ENCODE measurements at regions not wholly inside any gene's neighbourhood (a gene's known extent, or its start where the extent isn't known, plus 50 kb on each side); places are given as distances from the start of the nearest gene placed in this dataset.
A peak's percentile ranks its signal among the peaks of the same experiment; 100 is the strongest.

DNA sequence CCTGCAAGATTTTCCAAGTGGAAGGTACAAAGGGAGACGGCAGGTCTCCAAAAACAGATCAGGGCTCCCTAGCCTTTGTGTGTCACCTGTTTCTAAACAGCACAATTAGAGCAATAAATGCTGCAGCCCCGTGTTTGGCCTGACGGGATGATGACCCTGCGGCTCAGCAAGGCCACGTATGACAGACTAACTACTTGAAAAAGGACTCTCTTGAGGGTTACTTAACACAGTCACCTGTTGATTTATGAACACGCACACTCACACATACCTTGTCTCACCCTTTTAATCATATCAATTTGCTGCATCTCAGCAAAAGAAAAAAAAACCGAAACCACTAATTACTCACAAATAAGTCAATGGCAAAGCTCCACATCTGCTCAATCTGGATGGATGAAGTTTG is 199.6 kb upstream of the GAS1 start:
- no peak overlapping the region for H3K27ac Mint-ChIP-seq (ENCODE audit: low read depth, unreplicated experiment)
- intact Hi-C loops (cut with micrococcal nuclease), result no loop called here
- H3K9me3 Mint-ChIP-seq (ENCODE audit: unreplicated experiment), result no peaks in the 10 kb centered on the region
- CTCF ChIA-PET, result interaction anchor here (0.6 kb wide), 1 partner anchor 9 kb away, joined by 3 read pairs; no protein-coding TSS in a partner anchor
- peaks cover 6% of the 10 kb centered on the region for H3K4me1 Mint-ChIP-seq (ENCODE audit: insufficient read depth, unreplicated experiment)
- POLR2A ChIA-PET, result interaction anchor here (0.7 kb wide), 1 partner anchor 89 kb away, joined by 3 read pairs; no protein-coding TSS in a partner anchor
- TF ChIP-seq, protein P1, sequence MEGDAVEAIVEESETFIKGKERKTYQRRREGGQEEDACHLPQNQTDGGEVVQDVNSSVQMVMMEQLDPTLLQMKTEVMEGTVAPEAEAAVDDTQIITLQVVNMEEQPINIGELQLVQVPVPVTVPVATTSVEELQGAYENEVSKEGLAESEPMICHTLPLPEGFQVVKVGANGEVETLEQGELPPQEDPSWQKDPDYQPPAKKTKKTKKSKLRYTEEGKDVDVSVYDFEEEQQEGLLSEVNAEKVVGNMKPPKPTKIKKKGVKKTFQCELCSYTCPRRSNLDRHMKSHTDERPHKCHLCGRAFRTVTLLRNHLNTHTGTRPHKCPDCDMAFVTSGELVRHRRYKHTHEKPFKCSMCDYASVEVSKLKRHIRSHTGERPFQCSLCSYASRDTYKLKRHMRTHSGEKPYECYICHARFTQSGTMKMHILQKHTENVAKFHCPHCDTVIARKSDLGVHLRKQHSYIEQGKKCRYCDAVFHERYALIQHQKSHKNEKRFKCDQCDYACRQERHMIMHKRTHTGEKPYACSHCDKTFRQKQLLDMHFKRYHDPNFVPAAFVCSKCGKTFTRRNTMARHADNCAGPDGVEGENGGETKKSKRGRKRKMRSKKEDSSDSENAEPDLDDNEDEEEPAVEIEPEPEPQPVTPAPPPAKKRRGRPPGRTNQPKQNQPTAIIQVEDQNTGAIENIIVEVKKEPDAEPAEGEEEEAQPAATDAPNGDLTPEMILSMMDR (IDR thresholded peaks at IDR 0.05; ENCODE audit: unreplicated experiment), result no peak
- DNase-seq (ENCODE audit: unreplicated experiment), result no peak
- H3K27me3 Mint-ChIP-seq (ENCODE audit: insufficient read depth, unreplicated experiment), result peaks cover 9% of the 10 kb centered on the region
- H3K4me3 Mint-ChIP-seq (ENCODE audit: unreplicated experiment), result no peak overlapping the region
- BruUV-seq (replicated peaks), result no TSS peak
- peaks cover 5% of the 10 kb centered on the region for H3K36me3 Mint-ChIP-seq (ENCODE audit: insufficient read depth, unreplicated experiment)

DNA sequence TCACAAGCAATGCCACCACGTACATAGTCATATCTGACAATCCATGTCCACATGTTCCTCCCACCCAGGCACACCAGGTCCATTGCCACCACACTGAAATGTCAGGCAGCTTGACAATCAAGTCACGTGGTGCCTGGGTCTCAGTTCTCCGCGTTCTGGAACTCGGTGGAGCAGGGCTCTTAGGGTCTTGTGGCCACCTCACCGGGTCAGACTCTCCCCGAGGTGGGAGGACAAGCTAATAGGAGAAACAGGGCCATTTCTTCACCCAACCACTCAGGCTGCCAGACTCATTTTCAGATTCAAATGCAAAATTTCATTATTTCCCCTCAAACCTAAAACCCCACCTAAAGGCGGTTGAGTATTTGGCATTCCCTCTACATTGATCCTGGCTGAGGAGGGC is 200.5 kb upstream of the GAS1 start:
- intact Hi-C loops (cut with micrococcal nuclease), result no loop called here

DNA sequence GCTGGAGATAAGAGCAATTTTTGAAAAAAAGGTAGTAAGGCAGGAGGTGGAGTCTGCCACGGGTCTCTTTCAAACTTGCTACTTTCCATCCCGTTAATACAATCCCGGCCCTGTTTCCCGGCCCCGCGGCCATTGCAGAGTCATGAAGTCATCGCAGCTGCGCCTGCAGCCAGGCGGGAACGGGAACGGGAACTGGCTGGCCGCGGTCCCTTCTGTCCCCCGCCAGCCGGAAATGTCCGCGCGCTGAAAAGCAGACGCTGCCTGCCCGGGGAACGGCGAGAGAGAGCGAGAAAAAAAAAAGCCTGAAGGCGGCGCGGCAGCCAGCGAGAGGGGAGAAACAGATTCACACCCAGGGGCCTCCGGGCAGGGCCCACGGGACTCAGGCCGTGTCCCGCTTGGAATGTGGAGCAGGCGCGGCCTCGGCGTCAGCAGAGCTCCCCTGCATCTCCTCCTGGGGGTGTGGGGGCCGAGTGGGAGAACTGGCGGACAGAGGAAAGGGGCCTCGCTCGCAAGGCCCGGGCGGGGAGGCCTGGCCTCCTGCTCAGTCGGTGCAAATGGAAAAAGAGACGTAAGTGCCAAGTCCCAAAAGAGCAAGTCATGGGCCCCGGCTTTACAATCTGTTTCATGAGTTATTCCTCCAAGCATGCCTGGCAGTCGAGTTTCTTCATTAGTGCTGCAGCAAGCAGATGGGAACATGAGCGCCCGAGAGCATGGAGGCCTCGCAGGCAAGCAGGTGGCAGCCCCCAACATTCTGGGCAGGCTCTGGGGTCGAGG is 201.2 kb upstream of the GAS1 start:
- peaks cover 6% of the 10 kb centered on the region for H3K4me1 Mint-ChIP-seq (ENCODE audit: insufficient read depth, unreplicated experiment)
- CTCF ChIA-PET, result no interaction called here
- no peaks in the 10 kb centered on the region for H3K36me3 Mint-ChIP-seq (ENCODE audit: insufficient read depth, unreplicated experiment)
- intact Hi-C loops (cut with micrococcal nuclease), result no loop called here
- peak overlapping the region; percentile 86 for H3K27ac Mint-ChIP-seq (ENCODE audit: low read depth, unreplicated experiment)
- DNase-seq (ENCODE audit: unreplicated experiment), result peak; percentile 22
- TF ChIP-seq, protein P1 (IDR thresholded peaks at IDR 0.05; ENCODE audit: unreplicated experiment), result no peak
- H3K27me3 Mint-ChIP-seq (ENCODE audit: insufficient read depth, unreplicated experiment), result peaks cover 9% of the 10 kb centered on the region
- POLR2A ChIA-PET, result no interaction called here
- peak overlapping the region; percentile 74 for H3K4me3 Mint-ChIP-seq (ENCODE audit: unreplicated experiment)
- no peaks in the 10 kb centered on the region for H3K9me3 Mint-ChIP-seq (ENCODE audit: unreplicated experiment)
- BruUV-seq (replicated peaks), result no TSS peak

More for the DNA sequence above, 200.5 kb upstream of the GAS1 start:
- POLR2A ChIA-PET, result no interaction called here
- CTCF ChIA-PET, result no interaction called here
- TF ChIP-seq, protein P1 (IDR thresholded peaks at IDR 0.05; ENCODE audit: unreplicated experiment), result no peak
- Mint-ChIP-seq H3K4me3 (ENCODE audit: unreplicated experiment) (no peak overlapping the region), H3K9me3 (ENCODE audit: unreplicated experiment) (no peaks in the 10 kb centered on the region), H3K27me3 (ENCODE audit: insufficient read depth, unreplicated experiment) (peaks cover 9% of the 10 kb centered on the region), H3K4me1 (ENCODE audit: insufficient read depth, unreplicated experiment) (peaks cover 6% of the 10 kb centered on the region), H3K36me3 (ENCODE audit: insufficient read depth, unreplicated experiment) (no peaks in the 10 kb centered on the region), H3K27ac (ENCODE audit: low read depth, unreplicated experiment) (peak overlapping the region; percentile 86)
- no TSS peak for BruUV-seq (replicated peaks)
- no peak for DNase-seq (ENCODE audit: unreplicated experiment)

DNA sequence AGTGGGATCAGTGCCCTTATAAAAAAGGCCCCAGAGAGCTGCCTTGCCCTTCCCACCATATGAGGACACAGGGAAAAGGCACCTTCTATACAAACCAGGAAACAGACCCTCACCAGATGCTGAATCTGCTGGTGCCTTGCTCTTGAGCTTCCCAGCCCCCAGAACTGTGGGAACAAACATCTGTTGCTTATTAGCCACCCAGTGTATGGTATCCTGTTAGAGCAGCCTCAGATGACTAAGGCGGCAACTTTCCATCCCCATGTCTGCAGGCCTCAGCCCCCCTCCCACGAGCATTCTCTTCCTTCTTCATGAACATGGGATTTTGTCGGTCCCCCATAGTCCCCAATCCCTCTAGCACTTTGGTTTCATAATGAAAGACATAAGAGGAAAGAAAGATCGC is 202.5 kb upstream of the GAS1 start:
- intact Hi-C loops (cut with micrococcal nuclease), result no loop called here
- CTCF ChIA-PET, result interaction anchor here (0.7 kb wide), 1 partner anchor 28 kb away, joined by 3 read pairs; no protein-coding TSS in a partner anchor
- no peaks in the 10 kb centered on the region for H3K36me3 Mint-ChIP-seq (ENCODE audit: insufficient read depth, unreplicated experiment)
- BruUV-seq (replicated peaks), result no TSS peak
- no peak overlapping the region for H3K4me3 Mint-ChIP-seq (ENCODE audit: unreplicated experiment)
- H3K9me3 Mint-ChIP-seq (ENCODE audit: unreplicated experiment), result no peaks in the 10 kb centered on the region
- POLR2A ChIA-PET, result no interaction called here
- H3K27ac Mint-ChIP-seq (ENCODE audit: low read depth, unreplicated experiment), result no peak overlapping the region
- peaks cover 6% of the 10 kb centered on the region for H3K4me1 Mint-ChIP-seq (ENCODE audit: insufficient read depth, unreplicated experiment)
- H3K27me3 Mint-ChIP-seq (ENCODE audit: insufficient read depth, unreplicated experiment), result peaks cover 2% of the 10 kb centered on the region
- DNase-seq (ENCODE audit: unreplicated experiment), result no peak
- TF ChIP-seq, protein P1 (IDR thresholded peaks at IDR 0.05; ENCODE audit: unreplicated experiment), result no peak
